ENCODE measurements at regions not wholly inside any gene's neighbourhood (a gene's known extent, or its start where the extent isn't known, plus 50 kb on each side); places are given as distances from the start of the nearest gene placed in this dataset.

- H3K9me3 ChIP-seq (ENCODE audit: control insufficient read depth, insufficient read depth, low read length): no peaks in the 10 kb centered on the region
- POLR2A ChIA-PET: no interaction called here
- no peak for DNase-seq (ENCODE audit: low read depth, low spot score)
- TF ChIP-seq CTCF (IDR thresholded peaks at IDR 0.05; ENCODE audit: low read depth, low read length): no peak
- no peak overlapping the region for H3K27ac ChIP-seq (ENCODE audit: low read depth, low read length)
- no peak overlapping the region for H3K4me3 ChIP-seq (ENCODE audit: low read depth, low read length)
- CTCF ChIA-PET: no interaction called here
- no peaks in the 10 kb centered on the region for H3K27me3 ChIP-seq (ENCODE audit: control insufficient read depth, insufficient read depth, low read length)
Measured at GRCh38 chrX:9362363-9362928, 102.4 kb upstream of the TBL1X start.

- Histone ChIP-seq H3K27ac (ENCODE audit: low read depth, low read length) (no peak overlapping the region), H3K4me3 (ENCODE audit: low read depth, low read length) (no peak overlapping the region), H3K9me3 (ENCODE audit: control insufficient read depth, insufficient read depth, low read length) (no peaks in the 10 kb centered on the region), H3K27me3 (ENCODE audit: control insufficient read depth, insufficient read depth, low read length) (no peaks in the 10 kb centered on the region)
- POLR2A ChIA-PET: no interaction called here
- DNase-seq (ENCODE audit: low read depth, low spot score): no peak
- CTCF ChIA-PET: no interaction called here
- TF ChIP-seq CTCF (IDR thresholded peaks at IDR 0.05; ENCODE audit: low read depth, low read length): no peak
Measured at GRCh38 chrX:9367421-9367820, 97.4 kb upstream of the TBL1X start.

- no peak for TF ChIP-seq CTCF (IDR thresholded peaks at IDR 0.05; ENCODE audit: low read depth, low read length)
- POLR2A ChIA-PET: no interaction called here
Measured at GRCh38 chrX:9368262-9368661, 96.6 kb upstream of the TBL1X start.

GRCh38 chrX:9369802-9370291 is 95.0 kb upstream of the TBL1X start:
- ChIA-PET POLR2A (no interaction called here), CTCF (no interaction called here)
- H3K27ac ChIP-seq (ENCODE audit: low read depth, low read length): no peak overlapping the region

More at GRCh38 chrX:9368262-9368661, 96.6 kb upstream of the TBL1X start:
- Histone ChIP-seq H3K4me3 (ENCODE audit: low read depth, low read length) (no peak overlapping the region), H3K9me3 (ENCODE audit: control insufficient read depth, insufficient read depth, low read length) (no peaks in the 10 kb centered on the region), H3K27ac (ENCODE audit: low read depth, low read length) (no peak overlapping the region), H3K27me3 (ENCODE audit: control insufficient read depth, insufficient read depth, low read length) (no peaks in the 10 kb centered on the region)
- CTCF ChIA-PET: interaction anchor here (1.1 kb wide), 1 partner anchor 397 kb away, joined by 3 read pairs; no protein-coding TSS in a partner anchor
- DNase-seq (ENCODE audit: low read depth, low spot score): no peak

GRCh38 chrX:9370893-9371292 is 94.0 kb upstream of the TBL1X start:
- Histone ChIP-seq H3K9me3 (ENCODE audit: control insufficient read depth, insufficient read depth, low read length) (no peaks in the 10 kb centered on the region), H3K27ac (ENCODE audit: low read depth, low read length) (no peak overlapping the region), H3K27me3 (ENCODE audit: control insufficient read depth, insufficient read depth, low read length) (no peaks in the 10 kb centered on the region), H3K4me3 (ENCODE audit: low read depth, low read length) (no peak overlapping the region)
- POLR2A ChIA-PET: no interaction called here
- no peak for DNase-seq (ENCODE audit: low read depth, low spot score)
- CTCF ChIA-PET: no interaction called here
- no peak for TF ChIP-seq CTCF (IDR thresholded peaks at IDR 0.05; ENCODE audit: low read depth, low read length)

More at GRCh38 chrX:9369802-9370291, 95.0 kb upstream of the TBL1X start:
- TF ChIP-seq CTCF (IDR thresholded peaks at IDR 0.05; ENCODE audit: low read depth, low read length): no peak
- no peak for DNase-seq (ENCODE audit: low read depth, low spot score)
- Histone ChIP-seq H3K9me3 (ENCODE audit: control insufficient read depth, insufficient read depth, low read length) (no peaks in the 10 kb centered on the region), H3K27me3 (ENCODE audit: control insufficient read depth, insufficient read depth, low read length) (no peaks in the 10 kb centered on the region), H3K4me3 (ENCODE audit: low read depth, low read length) (no peak overlapping the region)

All from AG04450 (cell line).